H7 (cell line): ENCODE measurements at regions not wholly inside any gene's neighbourhood (a gene's known extent, or its start where the extent isn't known, plus 50 kb on each side); places are given as distances from the start of the nearest gene placed in this dataset.

Experiments used
- DNase-seq: peaks from one replicate; pipeline ENCODE4 v3.0.0; 2012
- H3K27me3 ChIP-seq: 2 replicates; pipeline ENCODE4 v1.6.0; 2011; ENCODE audit warnings: mild to moderate bottlenecking, low read length; ENCODE audit not compliant: control insufficient read depth, insufficient read depth
- H3K36me3 ChIP-seq: replicated peaks from 2 replicates; pipeline ENCODE4 v1.5.1; 2011; ENCODE audit warnings: low read length; ENCODE audit not compliant: control insufficient read depth, insufficient read depth
- H3K4me3 ChIP-seq: 2 replicates; pipeline ENCODE4 v1.5.1; 2011; ENCODE audit warnings: low read depth, mild to moderate bottlenecking, control low read depth, low read length, moderate library complexity; ENCODE audit not compliant: insufficient read depth

- Histone ChIP-seq H3K27me3 (no peaks in the 10 kb centered on the region), H3K36me3 (no peaks in the 10 kb centered on the region), H3K4me3 (no peak overlapping the region)
- no peak for DNase-seq
These were observed 56.0 kb upstream of the FAM20A start for GRCh38 chr17:68657166-68657565.

DNA sequence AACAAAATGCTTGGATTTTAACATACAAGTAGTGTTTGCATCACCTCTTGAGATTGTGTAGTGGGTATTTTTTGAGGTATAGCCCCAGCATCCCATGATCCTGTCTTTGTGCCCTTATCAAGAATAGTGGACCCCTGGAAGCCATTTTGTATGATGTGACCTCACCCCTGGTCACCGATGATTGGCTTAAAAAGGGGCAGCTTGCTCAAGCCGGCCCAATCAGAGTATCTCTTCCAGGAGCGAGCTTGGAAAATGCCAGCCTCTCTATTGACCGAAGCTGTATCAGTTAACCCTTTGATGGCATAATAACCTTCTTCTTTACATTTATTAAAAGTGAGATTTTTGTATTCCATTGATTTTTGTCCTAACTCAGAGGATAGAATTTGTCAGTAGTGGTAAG, 55.5 kb upstream of the FAM20A start:
- no peaks in the 10 kb centered on the region for H3K36me3 ChIP-seq
- no peak overlapping the region for H3K4me3 ChIP-seq
- no peaks in the 10 kb centered on the region for H3K27me3 ChIP-seq
- DNase-seq = no peak
